Activated CD4-positive, CD25-positive, alpha-beta regulatory T cell treated with anti-CD3 and anti-CD28 coated beads, Interleukin-2, amount 50 U/mL, for 72 hours (primary cell): ENCODE measurements at regions not wholly inside any gene's neighbourhood (a gene's known extent, or its start where the extent isn't known, plus 50 kb on each side); places are given as distances from the start of the nearest gene placed in this dataset.

Experiments
- DNase-seq: peaks from one replicate; pipeline ENCODE4 v3.0.0; 2021

DNA sequence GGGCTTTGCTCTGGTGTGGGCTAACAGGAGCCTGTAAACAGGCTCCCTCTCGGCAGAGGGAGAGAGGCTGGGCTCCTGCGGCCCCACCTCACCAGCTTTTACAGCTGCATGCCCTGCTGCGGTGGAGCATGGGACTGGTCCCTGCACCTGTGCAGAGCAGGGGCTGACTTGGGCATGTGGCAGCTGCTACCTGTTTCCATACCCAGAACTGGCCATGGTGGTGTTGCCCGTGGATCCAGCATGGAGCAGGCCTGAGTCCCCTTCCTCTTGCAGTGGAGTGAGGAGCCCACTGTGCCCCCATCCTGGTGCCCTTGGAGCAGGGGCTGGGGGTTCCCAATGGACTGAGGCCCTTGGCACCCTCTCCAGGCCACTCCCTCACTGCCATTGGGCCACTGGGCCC, 91.9 kb upstream of the MGMT start:
- DNase-seq: no peak

DNA sequence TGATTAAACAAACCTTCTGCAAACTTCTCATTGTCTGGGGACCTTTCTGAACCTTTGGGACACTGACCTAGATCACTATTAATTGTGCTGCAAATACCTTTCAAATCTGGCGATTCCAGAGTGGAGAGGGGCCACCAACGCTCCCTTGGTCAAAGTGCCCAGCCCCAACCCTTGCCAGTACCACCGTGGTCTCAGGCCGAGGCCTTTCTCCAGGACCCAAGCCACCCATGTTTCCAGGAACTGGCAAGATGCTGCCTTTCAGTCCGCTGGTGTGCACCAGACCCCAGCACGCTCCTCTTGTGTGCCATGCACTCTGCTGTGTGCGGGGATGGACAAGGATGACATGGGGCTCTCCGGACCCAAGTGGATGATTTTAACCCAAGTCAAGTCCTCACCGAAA, 91.1 kb upstream of the MGMT start:
- DNase-seq: no peak

DNA sequence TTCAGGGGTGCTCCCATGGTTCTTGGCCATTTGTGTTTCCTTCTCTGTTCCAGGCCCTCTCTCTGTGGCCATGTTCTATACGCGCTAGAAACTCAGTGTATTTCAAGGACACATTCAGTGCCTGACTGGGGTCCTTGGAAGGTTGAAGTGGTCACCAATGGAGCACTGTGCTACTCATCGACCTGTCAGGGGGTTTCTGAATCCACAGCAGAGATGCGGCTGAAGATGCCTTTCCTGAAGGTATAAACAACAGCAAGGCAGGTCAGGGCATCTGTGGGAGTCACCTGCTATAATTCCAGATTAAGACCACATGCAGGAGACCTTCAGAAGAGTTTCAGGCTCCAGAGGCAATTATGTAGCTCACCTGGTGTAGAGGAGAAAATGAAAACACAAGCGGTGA, 86.8 kb upstream of the MGMT start:
- DNase-seq: no peak

DNA sequence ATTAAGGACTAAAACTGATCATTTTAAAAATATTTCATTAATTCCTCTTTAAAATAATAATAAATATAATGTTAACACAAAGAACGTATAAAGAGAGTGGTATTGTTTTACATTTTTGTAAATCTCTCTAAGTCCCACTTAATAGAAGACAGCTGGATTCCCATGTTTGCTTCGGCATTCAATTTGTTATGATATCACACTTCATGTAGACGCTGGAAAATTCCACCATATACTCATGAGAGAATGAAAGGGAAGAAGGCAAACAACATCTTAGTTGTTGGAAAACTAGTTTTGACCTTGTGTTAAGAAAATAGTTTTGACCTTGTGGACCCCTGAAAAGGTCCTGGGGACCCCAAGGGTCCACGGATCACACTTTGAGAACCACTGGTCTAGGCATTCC, 85.3 kb upstream of the MGMT start:
- no peak for DNase-seq

DNA sequence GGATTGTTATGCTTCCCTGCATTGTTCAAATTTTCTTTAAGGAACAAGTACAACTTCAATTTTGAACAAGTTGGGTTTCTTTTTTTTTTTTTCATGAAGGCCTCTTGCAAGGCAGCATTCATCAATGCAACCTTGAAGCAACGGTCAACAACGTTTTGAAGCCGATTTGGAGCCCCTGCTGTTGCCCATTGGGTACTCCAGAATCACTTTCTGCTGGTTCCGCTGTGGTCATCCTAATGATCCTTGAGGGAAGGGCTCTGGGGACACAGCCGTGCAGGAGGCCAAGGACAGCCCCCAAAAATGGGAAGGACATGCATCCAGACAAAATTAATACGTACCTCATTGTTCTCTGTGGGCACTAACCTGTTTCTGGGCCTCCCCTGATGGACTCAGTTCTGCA, 84.6 kb upstream of the MGMT start:
- no peak for DNase-seq

DNA sequence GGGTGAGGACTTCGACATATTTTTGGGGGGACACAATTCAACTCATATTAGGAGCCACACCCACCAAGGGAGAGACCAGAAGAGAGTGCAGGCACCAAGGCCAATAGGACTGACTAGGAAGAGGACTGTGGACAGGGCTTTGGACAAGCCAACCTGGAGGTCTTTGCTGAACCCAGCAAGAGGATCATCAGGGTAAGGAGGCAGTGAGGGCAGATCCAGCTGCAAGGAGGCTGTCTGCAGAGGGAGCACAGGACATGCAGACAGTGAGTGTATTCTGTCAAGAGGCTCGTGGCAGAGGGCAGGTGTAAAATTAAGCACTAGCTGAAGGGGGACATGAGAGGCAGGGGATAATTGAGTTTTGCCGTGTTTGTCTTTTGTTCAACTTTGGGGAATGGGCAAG, 83.4 kb upstream of the MGMT start:
- no peak for DNase-seq

DNA sequence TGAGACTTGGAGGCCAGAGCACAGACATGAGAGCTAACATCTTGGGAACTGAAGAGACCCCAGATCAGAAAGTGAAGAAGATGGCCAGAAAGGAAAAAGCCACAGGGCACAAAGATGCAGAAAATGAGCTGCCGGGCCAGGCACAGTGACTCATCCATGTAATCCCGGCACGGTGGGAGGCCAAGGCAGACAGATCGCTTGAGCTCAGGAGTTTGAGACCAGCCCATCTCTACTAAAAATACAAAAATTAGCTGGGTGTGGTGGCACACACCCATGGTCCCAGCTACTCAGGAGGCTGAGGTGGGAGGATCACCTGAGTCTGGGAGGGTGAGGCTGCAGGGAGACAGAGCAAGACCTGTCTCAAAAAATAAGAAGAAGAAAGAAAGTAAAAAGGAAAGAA, 81.4 kb upstream of the MGMT start:
- DNase-seq: no peak

DNA sequence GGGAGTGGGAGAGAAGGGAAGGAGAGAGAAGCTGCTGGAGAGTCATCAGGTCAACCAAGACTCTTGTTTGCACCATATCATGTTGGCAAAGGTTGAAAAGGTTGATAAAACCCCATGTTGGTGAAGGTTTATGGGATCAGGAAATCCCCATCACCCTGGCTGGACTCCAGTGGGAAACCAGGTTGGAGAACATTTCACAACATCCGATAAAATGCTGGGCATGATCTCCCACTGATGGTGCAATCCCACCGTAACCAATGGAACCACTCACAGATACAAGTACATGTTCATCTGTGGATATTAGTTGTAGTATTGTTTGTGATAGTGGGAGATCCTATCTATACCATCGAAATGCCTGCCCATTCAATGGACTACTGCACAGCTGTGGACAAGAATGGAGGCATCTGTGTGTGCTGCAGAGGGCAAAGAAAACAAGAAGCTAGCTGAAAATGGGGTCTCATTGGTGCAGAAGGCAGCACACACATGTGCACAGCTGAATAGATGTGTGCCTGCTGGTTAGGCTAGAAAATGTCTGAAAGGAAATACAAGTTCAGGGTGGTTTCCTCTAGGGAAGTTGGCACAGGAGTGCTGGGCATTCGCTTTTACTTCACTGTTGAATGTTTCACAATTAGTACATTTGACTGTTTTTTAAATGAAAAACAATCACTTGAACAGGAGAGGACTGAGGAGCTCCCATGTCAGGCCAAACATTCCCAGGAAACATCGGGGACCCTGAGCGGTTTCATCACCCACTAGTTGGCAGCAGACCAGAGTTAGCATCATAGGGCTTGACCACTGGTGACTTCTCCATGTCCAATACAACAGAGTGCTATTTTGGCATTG, 80.4 kb upstream of the MGMT start:
- no peak for DNase-seq

DNA sequence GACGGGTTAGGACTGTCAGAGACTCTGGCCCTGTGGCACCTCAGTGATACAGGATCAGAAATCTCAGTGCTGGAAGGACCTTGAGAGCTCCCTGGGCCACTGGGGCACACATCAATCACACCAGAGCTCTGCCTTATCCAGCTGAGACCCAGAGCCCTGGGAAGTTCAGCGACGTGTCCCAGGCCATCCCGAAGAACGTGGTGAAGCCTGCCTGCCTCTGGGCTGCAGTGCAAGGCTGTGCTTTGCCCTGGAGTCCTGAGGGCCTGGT, 79.8 kb upstream of the MGMT start:
- no peak for DNase-seq

DNA sequence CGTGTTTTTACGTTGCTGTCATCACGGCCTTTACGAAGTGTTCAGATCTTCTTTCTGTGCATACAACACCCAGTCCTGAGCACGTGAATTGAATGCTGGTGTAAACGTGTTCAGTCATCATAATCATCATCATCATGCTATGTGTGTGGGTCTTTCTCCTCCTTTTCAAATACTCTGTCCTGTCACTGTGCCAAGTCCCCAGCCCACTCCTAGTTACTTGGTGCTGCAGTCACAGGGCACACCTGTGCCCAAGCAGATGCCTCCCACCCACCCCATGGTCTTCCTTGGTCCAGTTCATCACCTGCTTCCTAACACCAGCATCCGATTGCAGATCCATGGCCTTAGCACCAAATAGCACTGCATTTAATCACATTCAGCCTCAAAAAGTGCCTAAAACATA, 78.6 kb upstream of the MGMT start:
- DNase-seq: no peak

DNA sequence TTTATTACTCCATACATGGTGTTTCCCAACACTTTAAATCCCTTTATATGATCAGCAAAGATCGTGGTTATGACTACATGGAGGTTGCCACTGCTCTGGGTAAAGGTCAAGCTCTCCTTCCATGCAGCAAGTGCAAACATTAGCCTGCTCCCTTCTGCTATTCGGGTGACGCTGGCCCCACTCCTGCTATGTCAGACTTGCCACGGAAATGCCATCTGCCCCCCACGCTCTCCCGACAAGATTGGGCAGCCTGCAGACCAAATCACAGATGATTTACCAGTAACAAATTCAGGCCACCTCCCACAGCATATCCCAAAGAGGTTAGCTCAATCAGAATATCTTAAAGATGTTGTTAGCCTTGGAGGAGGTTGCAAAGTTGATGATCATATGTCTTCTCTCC, 77.8 kb upstream of the MGMT start:
- no peak for DNase-seq

DNA sequence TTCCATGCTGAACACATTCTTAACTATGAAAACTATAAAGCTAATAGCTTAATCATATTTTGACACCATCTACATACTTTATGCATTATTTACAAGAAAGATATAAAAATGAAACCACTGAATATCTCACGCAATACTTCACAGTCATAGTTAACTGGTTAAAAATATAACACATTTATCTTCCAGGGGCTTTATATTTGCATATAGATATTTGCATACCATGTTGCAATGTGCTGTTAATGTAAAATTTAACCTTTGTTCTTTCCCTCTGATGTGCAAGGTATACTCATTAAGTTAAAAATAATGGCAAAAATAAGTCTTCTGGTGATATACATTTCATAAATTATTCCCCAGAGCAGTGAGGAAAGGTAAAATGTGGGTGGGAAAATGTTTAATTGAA, 76.9 kb upstream of the MGMT start:
- DNase-seq: no peak

DNA sequence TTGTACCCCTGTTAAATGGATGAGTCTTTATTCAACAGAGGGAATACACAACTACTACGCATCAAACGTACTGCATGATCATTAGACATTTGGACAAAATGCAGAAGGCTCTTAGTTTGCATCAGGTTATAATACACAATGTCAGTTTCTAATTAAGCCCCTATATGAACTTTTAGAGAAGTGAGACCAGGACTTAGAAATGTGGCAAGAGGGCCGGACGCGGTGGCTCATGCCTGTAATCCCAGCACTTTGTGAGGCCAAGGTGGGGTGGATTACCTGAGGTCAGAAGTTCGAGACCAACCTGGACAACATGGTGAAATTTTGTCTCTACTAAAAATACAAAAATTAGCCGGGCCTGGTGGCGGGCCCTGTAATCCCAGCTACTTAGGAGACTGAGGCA, 76.3 kb upstream of the MGMT start:
- no peak for DNase-seq

DNA sequence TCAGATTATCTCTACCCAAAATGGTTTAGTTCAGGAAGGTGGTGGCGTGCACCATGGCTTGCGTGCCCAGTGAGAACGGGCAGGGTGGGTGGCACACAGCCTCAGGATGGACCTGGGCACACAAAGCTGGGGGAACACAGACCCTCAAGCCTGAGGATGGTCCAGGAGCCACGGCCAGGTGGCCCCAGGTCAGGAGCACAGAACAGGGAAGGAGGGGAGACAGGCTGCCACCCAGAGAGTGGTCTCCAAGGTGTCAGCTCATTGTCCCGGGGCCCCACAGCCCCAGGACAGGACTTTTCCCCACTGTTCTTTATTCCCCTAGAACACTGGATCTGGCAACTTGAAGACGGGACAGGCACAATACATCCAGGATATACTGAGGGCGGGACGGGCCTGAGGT, 75.6 kb upstream of the MGMT start:
- no peak for DNase-seq

DNA sequence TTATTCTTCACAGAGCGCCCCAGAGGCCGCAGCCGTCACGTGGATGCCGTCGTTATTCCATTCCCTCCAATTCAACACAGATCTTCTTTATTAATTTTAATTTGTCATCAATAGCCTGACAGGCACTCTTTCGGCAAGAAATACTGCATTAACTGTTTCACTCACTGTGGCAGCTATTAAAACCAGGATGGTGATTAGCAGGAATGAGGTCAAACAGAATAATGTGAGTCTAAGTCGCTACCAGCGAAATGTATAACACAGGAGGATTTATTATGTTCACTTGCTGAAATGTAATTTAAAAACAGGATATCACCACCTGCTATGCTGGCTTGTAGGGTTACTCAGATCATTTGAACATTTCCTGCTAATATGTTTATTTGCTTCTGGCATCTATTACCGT, 74.2 kb upstream of the MGMT start:
- DNase-seq: no peak

DNA sequence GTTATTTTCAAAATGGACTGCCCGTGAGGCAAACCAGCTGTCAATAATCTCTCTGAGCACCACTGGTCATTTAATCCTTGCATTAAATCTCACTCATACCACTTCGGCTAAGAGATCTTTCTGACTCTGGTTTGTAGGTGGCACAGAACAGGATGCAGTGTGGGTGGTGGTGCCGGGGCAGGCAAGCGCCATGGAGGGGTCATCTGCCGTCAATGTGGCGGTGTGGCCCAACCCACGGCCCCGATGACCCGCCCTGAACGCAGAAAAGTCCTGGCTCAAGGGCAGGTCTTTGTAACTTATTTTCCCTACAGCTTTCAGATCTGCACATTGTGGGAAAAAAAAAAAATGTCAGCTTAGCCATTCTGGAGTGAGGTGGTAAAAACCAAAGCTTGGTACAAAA, 73.2 kb upstream of the MGMT start:
- no peak for DNase-seq

DNA sequence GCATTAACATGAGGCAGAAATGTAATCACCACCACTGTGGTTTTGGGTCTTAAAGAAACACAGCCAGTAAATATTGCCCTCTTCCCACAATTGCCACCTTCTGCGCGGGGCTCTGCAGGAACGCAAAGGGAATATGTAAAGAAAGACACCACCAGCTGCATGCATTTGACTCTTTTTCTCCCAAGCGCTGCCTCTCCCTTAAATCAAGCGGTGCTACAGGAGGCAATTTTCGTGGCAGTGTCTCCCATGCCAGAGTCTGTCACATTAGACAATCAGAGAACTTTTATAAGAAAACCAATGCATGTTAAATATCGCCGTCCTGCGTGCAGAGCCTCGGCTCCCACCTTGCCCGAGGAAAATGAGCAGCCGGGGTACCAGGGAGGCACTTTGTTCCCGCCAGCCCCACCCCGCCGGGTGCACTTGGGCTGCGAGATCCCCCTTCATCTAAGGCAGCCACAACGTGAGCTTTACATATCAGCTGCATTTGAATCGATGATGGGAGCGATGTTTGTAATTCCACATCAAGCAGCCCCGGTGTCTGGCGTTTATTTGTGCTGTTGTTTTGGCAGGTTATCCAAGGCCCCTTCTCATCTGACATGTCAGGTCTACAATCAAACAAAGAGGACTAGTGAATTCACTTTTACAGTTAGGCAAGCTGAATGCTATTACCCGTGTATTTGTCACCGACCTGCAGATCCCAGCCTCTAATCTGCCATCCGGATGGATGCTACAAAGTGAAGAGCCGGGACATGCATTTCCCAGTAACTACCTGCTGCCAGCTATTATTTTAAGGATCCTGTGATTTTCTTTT, 72.3 kb upstream of the MGMT start:
- no peak for DNase-seq

DNA sequence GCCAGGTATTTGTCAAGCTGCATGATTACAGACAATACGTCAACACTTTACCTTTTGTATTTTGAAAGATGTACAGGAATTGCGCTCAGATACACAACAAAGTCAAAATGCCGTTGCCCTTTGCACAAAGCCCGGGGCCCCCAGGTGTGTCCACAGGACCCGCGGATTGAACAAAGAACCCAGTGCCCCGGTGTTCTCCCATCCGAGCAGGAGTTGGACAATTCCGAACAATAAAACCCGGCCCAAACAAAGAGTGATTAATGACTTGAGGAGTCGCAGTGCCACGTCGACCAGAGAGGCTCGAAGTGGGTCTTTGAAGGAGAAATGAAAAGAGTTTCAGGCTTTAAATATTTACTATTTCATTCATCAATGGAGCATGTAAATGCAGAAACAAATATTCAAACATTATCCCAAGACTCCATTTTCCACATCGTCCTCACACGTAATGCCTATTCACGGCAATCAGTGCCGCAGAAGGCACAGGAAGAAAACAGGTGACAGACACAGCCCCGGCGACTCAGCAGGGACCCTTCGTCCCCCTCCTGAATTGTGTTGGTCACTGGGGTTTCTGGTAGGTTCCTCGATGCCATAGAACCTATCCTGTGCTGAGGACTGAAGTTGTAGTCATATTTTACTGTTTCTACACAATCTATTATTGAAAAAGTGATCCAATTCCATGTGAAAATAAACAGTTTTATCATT, 70.9 kb upstream of the MGMT start:
- no peak for DNase-seq

DNA sequence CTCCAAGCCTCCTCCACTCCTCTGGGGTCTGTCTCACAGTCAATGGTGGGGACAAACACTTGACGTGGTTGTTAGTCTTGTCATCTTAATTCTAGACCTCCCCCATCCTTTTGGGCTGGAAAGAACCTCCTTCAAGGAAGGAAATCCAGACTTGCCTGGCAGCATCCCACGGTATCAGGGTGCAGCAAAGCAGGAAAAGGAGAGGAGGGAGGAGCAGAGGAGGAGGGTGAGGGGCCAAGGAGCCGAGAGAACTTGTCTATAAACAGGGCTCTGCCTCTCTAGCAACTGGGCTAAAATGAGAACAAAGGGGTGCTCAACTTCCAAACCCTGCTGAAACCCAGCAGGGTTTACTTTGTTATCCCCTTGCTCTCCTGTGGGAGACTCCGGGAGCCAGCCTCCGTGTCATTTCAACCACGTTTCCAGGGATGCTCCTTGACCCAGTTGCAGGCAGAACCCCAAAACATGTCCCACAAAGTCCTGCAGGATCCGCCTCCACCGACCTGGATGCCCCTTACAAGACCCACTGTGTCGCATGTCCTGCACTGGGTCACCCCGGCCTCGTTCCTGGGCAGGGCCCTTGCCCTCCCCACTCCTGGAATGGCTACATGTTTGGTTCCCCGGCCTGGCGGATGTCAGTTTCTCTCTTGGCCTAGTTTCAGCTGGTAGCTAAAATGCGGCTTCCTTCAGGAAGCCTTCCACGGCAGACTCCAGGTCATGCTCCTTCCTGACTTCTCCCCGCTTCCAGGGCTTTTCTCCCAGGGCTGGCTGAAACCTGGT, 69.7 kb upstream of the MGMT start:
- no peak for DNase-seq

DNA sequence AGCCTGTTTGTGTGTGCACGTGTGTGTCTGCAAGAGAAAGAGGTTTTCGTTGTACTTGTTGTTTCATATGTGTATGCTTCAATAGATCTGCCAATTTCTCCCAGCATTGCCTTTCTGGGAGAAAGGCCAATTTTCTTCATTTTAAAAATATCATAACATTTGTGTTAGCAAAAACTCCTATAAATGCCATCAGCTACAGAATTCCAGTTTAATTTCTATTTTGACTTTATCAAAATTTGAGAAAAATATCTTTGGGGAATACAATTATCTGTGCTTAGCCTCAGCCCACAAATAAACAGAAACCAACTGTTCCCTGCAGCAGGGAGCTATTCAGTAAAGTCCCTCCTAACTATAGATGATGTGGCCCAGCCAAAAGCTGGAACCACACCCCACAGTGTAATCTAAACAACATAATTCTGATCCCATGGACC, 68.3 kb upstream of the MGMT start:
- DNase-seq: no peak

DNA sequence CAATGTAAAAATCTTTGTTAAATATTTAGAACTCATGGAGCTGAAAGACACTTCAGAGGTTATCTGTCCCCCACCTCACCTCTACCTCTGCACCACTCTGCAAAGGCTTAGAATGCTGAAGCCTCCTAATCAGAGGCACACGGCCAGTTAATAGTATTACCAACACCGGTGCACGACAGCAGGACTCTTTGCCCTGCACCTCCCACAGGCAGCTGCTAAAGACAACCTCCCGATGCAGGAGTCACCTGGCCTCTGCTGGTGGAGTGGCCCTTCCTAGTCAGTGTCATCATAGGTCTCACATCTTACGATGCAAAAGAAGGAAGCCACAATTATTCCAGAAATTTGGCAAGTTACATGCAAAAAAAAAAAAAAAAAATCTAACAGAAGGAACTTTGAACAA, 66.6 kb upstream of the MGMT start:
- DNase-seq: no peak

DNA sequence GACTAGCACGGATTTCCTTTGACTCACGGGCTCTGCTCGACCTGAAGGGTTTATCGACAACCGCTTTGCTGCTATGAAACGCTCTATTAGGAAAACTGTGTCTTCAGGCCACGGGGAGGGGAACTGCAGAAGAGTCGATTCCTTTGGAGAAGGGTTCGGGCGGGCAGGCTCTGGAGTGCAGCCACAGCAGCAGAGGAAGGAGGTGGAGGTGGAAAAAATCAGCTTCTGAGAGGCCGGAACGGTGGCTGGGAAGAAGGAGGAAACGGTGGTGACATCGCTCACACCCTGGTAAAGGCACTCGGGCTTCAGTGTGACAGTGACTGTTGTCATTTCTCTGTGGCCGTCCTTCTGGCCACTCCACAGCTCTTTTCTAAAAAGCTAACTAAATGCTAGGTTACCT, 64.6 kb upstream of the MGMT start:
- DNase-seq: no peak

DNA sequence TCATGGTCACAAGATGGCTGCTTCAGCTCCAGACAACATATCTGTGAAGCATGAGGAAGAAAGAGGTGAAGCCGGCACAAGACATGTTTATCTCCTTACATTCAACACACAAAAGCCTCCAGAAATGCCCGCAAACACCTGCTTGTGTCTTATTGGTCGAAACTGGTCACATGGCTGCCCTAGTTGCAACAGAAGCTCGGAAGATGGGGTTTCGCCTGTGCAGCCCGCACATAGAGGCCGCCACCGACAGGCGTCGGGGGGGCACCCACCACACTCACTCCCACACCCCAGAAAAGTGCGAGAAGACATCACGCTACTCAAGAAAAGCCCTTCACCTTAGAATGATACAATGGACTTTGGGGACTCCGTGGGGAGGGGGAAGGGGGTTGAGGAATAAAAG, 63.0 kb upstream of the MGMT start:
- DNase-seq: no peak
